Panc1 (cell line): ENCODE measurements at regions not wholly inside any gene's neighbourhood (a gene's known extent, or its start where the extent isn't known, plus 50 kb on each side); places are given as distances from the start of the nearest gene placed in this dataset.

Experiments used
- POLR2AphosphoS5 ChIP-seq: IDR thresholded peaks from 2 replicates; pipeline ENCODE4 v1.6.1; 2012; ENCODE audit warnings: mild to moderate bottlenecking, low read depth, low read length, moderate library complexity
- SIN3A ChIP-seq: IDR thresholded peaks from 2 replicates; pipeline ENCODE4 v1.6.1; 2012; ENCODE audit warnings: low read depth, mild to moderate bottlenecking, low read length, moderate library complexity, borderline replicate concordance; ENCODE audit not compliant: insufficient read depth
- TCF7L2 ChIP-seq: IDR thresholded peaks from 2 replicates; pipeline ENCODE4 v1.6.1; 2011; ENCODE audit warnings: mild to moderate bottlenecking, low read depth, low read length, inconsistent platforms
- TF ChIP-seq, protein P1 (sequence below): fragments of 450-650 bp; IDR thresholded peaks from 2 replicates; pipeline ENCODE4 v1.5.1; 2017; ENCODE audit warnings: mild to moderate bottlenecking
- TF ChIP-seq, protein P2 (sequence below), 2 experiments: IDR thresholded peaks; 2 replicates each; pipeline ENCODE4 v1.6.1; 2011 to 2012; ENCODE audit warnings: low read depth in 2 of 2, control low read depth in 1 of 2, low read length in 1 of 2, mild to moderate bottlenecking in 1 of 2, moderate library complexity in 1 of 2; ENCODE audit not compliant: insufficient read depth in 1 of 2

DNA sequence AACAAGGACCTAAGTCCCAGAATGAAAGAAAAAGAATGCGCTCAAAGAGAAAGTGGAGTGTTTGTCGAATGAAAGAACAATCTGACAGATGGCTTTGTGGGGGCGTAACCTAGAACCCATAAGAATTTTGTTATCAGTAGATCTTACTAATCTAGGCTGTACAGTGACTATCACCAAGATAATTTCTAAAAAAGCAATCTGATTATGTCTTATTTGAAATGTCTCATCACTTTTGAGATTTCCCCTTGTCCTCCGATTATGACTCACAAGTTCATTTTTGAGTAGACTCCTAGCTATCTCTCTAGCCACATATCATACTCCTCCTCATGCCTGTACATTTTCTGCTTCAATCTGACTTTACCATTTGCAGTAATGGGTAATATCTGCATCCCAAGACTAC lies 135.6 kb upstream of the SMARCA2 start:
- TF ChIP-seq, protein P1, sequence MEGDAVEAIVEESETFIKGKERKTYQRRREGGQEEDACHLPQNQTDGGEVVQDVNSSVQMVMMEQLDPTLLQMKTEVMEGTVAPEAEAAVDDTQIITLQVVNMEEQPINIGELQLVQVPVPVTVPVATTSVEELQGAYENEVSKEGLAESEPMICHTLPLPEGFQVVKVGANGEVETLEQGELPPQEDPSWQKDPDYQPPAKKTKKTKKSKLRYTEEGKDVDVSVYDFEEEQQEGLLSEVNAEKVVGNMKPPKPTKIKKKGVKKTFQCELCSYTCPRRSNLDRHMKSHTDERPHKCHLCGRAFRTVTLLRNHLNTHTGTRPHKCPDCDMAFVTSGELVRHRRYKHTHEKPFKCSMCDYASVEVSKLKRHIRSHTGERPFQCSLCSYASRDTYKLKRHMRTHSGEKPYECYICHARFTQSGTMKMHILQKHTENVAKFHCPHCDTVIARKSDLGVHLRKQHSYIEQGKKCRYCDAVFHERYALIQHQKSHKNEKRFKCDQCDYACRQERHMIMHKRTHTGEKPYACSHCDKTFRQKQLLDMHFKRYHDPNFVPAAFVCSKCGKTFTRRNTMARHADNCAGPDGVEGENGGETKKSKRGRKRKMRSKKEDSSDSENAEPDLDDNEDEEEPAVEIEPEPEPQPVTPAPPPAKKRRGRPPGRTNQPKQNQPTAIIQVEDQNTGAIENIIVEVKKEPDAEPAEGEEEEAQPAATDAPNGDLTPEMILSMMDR = no peak
- TF ChIP-seq TCF7L2 (no peak), POLR2AphosphoS5 (no peak), SIN3A (no peak)
- TF ChIP-seq, protein P2, sequence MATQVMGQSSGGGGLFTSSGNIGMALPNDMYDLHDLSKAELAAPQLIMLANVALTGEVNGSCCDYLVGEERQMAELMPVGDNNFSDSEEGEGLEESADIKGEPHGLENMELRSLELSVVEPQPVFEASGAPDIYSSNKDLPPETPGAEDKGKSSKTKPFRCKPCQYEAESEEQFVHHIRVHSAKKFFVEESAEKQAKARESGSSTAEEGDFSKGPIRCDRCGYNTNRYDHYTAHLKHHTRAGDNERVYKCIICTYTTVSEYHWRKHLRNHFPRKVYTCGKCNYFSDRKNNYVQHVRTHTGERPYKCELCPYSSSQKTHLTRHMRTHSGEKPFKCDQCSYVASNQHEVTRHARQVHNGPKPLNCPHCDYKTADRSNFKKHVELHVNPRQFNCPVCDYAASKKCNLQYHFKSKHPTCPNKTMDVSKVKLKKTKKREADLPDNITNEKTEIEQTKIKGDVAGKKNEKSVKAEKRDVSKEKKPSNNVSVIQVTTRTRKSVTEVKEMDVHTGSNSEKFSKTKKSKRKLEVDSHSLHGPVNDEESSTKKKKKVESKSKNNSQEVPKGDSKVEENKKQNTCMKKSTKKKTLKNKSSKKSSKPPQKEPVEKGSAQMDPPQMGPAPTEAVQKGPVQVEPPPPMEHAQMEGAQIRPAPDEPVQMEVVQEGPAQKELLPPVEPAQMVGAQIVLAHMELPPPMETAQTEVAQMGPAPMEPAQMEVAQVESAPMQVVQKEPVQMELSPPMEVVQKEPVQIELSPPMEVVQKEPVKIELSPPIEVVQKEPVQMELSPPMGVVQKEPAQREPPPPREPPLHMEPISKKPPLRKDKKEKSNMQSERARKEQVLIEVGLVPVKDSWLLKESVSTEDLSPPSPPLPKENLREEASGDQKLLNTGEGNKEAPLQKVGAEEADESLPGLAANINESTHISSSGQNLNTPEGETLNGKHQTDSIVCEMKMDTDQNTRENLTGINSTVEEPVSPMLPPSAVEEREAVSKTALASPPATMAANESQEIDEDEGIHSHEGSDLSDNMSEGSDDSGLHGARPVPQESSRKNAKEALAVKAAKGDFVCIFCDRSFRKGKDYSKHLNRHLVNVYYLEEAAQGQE (IDR thresholded peaks at IDR 0.05; ENCODE audit: insufficient read depth in 1 of 2, low read depth in 2 of 2, low read length in 1 of 2) = no peak
